GDM1 (cell line): ENCODE measurements at regions not wholly inside any gene's neighbourhood (a gene's known extent, or its start where the extent isn't known, plus 50 kb on each side); places are given as distances from the start of the nearest gene placed in this dataset.

Experiments
- DNase-seq: peaks from one replicate; lab custom pipeline; 2025; lab: John Stamatoyannopoulos, UW

GRCh38 chr19:30083125-30083681 lies 141.2 kb downstream of the URI1 start:
- no peak for DNase-seq

- DNase-seq: no peak
Observed at GRCh38 chr19:30083701-30084156, 141.7 kb downstream of the URI1 start.

GRCh38 chr19:30084390-30084819 lies 142.4 kb downstream of the URI1 start:
- no peak for DNase-seq

- DNase-seq: no peak
Observed at GRCh38 chr19:30085394-30085793, 143.4 kb downstream of the URI1 start.

GRCh38 chr19:30086220-30086619 lies 144.2 kb downstream of the URI1 start:
- no peak for DNase-seq

GRCh38 chr19:30086916-30087315 lies 144.9 kb downstream of the URI1 start:
- no peak for DNase-seq

GRCh38 chr19:30087381-30088138 lies 145.5 kb downstream of the URI1 start:
- no peak for DNase-seq

- no peak for DNase-seq
Observed at GRCh38 chr19:30088567-30088966, 146.5 kb downstream of the URI1 start.

- DNase-seq: no peak
Observed at GRCh38 chr19:30089086-30089665, 147.1 kb downstream of the URI1 start.

GRCh38 chr19:30090476-30090875 lies 148.4 kb downstream of the URI1 start:
- DNase-seq: no peak

GRCh38 chr19:30090963-30091362 lies 148.9 kb downstream of the URI1 start:
- no peak for DNase-seq

- no peak for DNase-seq
Observed at GRCh38 chr19:30091456-30091855, 149.4 kb downstream of the URI1 start.

- DNase-seq: no peak
Observed at GRCh38 chr19:30091856-30092255, 149.8 kb downstream of the URI1 start.

- DNase-seq: no peak
Observed at GRCh38 chr19:30092721-30093569, 150.9 kb downstream of the URI1 start.

- DNase-seq: no peak
Observed at GRCh38 chr19:30093966-30094755, 152.1 kb downstream of the URI1 start.

- DNase-seq: no peak
Observed at GRCh38 chr19:30094756-30095140, 152.7 kb downstream of the URI1 start.

- DNase-seq: no peak
Observed at GRCh38 chr19:30095171-30095570, 153.1 kb downstream of the URI1 start.

GRCh38 chr19:30096596-30097370 lies 154.7 kb downstream of the URI1 start:
- no peak for DNase-seq

GRCh38 chr19:30097746-30098280 lies 155.8 kb downstream of the URI1 start:
- DNase-seq: no peak

- DNase-seq: no peak
Observed at GRCh38 chr19:30102239-30102638, 160.2 kb downstream of the URI1 start.

- no peak for DNase-seq
Observed at GRCh38 chr19:30102666-30103065, 160.6 kb downstream of the URI1 start.
